Activated T-cell treated with anti-CD3 and anti-CD28 coated beads for 1 hour (primary cell): ENCODE measurements at regions not wholly inside any gene's neighbourhood (a gene's known extent, or its start where the extent isn't known, plus 50 kb on each side); places are given as distances from the start of the nearest gene placed in this dataset.

Experiments
- DNase-seq: peaks from one replicate; pipeline ENCODE4 v3.0.0-alpha.2; 2020; ENCODE audit warnings: low read depth

DNA sequence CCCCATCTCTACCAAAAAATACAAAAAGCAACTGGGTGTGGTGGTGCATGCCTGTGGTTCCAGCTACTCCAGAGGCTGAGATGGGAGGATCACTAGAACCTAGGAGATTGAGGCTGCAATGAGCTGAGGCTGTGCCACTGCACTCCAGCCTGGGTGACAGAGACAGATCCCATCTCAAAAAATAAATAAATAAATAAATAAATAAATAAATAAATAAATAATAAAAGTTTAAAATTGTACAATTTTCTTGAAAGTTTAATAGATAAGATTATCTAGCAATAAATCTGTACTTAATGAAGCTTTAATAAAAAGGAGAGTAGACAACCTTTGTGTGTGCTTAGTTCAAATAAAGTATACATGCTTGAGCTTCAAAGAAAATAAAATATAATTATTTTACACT is 310.0 kb upstream of the LRIG3 start:
- no peak for DNase-seq

DNA sequence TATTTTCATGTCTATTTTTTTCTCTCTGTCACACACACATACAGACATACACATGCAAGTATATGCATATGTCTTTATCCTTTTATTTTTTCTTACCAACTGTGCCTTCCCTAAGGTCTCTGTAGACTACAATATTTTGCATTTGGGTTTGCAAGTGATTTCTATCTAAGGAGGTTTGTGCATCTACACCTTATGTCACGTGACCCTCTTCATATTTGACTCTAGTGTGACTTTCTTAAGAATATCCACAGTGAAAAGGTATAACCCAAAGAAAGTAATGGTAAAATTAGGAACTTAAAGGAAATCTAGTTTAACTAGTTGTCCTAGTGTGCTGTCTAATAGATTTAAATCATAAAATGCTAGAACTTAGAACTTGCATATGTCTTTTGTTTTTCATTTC is 298.8 kb upstream of the LRIG3 start:
- DNase-seq = no peak

DNA sequence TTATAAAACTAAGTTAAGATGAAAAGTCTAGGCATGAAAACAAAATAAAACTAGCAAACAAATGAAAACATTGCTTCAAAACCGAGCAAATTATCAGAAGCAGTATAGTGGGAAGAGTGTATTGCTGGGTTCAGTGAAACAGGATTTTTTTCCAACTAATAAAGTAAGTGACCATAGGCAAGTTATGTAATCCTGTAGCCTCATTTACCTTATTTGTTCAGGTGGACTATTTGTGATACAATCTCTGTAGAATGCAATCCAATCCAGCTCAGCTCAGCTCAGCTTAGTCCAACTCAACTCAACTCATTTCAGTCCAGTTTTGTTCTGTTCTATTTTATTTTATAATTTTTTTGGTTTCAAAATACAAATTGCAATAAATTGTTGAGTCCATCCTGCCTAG is 276.7 kb upstream of the LRIG3 start:
- no peak for DNase-seq

DNA sequence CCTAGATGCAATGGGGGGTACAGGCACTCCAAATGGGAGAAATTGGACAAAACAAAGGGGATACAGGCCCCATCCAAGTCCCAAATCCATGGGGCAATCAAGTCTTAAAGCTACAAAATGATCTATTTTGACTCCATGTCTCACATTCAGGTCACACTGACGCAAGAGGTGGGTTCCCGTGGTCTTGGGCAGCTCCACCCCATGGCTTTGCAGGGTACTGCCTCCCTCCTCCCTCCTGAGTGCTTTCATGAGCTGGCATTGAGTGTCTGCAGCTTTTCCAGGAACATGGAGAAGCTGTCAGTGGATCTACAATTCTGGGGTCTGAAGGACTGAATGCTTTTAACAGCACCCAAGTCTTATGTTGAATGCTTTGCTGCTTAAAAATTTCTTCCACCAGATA is 274.5 kb upstream of the LRIG3 start:
- no peak for DNase-seq

DNA sequence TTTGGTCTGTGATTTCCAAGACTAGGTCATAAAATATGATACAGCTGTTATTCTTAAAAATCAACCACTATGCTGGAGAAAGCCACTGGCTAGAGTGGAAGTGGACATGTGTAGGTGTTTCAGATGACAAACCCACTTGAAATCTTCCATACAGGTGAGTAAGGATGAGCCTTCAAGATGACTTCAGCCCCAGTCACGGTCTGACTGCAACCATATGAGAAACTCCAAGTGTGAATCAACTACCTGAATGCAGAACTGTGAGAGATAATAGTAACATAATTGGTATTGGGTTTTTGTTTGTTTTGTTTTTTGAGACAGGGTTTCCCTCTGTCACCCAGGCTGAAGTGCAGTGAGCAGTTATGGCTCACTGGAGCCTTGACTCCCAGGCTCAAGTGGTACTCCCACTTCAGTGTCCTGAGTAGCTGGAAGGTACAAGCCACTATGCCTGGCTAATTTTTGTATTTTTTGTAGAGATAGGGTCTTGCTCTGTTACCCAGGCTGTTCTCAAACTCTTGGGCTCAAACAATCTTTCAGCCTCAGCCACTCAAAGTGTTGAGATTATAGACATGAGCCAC is 273.3 kb upstream of the LRIG3 start:
- DNase-seq = no peak

DNA sequence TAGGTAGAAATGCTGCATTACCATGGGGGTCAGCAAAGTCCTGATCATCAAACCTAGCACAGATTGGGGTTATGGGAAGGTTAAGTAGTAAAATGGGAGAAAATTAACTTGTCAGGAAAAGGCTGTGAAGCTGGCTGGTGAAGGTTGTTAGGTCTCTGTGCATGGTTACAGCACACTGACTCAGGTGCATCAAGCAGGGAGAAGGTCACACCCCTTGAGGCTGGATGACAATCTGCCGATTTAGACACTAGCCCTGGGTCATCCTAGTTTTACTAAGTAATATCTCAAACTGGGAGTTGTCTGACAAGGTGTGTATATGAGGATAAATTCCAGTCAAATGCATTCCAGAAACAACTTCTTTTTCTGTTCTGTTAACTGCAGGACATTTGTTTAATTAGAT is 271.1 kb upstream of the LRIG3 start:
- DNase-seq = no peak

DNA sequence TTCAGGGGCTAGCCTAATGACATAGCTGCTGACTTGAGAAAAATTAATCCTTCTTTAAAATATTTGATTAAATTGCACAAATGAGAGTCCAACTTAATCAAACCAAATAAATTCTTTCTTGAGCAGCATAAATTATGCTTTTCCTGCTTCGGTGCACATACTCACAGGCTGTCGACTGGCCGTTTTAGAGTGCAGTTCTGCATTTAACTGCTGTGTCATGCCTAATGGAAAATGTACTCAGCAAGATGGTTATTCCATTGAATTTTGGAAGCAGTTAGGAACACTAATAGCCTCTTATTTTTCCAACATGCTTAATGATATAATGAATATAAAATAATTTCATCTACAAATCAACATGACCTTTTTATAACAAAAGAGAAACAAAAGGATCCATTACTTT is 266.1 kb upstream of the LRIG3 start:
- DNase-seq = no peak

DNA sequence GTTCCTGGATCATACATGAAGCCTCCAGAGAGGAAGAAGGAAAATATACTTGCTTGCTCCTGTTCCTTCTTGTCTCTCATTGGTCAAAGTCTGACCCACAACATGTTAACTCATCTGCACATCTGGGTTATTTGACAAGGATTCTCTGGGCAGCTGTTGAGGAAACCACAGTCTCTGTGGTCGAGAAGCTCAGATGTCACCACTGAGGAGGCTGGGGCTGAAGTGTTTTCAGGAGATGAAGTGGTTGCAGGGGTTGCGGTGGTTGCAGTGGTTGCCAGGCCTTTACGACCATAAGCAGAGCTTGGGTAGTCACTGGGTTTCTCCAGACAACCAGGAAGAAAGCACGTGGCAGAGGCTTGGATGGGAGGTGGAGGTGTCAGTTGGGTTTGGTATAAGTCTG is 265.0 kb upstream of the LRIG3 start:
- DNase-seq = no peak

DNA sequence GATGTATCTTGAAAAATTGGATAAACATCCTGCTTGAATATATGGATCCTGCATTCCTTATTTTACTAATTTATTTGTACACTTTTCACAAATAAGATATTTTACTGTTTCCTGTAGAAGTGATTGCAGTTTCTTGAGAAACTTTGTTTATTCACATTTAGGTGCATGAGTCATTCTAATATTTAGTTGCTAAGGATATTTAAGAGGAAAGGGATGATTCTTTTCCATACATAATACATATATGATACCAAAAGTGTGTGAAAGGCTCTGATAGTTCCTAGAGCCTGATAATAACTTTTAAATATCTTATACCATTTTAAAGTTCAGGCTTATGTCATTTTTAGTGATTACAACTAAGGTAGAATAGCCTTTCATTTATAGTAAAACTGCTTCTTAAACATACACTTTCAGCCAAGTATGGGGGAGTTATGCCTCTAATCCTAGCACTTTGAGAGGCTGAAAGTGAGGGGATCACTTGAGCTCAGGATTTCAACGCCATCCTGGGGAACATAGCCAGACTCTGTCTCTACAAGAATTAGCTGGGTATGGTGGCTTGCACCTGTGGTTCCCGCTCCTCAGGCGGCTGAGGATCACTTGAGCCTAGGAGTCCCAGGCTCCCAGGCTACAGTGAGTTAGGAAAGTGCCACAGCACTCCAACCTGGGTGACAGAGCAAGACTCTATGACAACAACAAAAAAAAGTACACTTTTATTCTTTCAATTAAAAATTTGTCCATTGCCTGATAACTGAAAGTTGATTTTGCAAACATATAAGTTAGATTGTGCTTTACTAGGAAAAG is 262.6 kb upstream of the LRIG3 start:
- DNase-seq = no peak

DNA sequence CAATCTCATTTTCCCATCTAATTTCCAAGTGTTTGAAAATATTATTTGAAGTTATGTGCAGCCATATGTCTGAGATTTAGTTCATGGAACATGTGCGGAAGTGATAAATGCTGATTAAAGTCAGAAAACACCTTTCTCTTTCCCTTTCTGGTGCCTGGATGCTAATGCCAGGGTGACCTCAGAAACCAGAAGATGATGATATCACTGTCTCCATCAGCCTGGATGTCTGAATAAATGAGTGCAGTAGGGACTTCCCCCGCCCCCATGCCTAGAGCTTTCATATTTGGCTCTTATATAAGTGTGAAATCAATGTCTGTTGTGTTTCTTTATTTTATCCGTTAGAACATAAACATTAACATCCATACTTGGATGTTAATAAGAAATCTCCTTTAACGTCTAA is 261.9 kb upstream of the LRIG3 start:
- DNase-seq = no peak

DNA sequence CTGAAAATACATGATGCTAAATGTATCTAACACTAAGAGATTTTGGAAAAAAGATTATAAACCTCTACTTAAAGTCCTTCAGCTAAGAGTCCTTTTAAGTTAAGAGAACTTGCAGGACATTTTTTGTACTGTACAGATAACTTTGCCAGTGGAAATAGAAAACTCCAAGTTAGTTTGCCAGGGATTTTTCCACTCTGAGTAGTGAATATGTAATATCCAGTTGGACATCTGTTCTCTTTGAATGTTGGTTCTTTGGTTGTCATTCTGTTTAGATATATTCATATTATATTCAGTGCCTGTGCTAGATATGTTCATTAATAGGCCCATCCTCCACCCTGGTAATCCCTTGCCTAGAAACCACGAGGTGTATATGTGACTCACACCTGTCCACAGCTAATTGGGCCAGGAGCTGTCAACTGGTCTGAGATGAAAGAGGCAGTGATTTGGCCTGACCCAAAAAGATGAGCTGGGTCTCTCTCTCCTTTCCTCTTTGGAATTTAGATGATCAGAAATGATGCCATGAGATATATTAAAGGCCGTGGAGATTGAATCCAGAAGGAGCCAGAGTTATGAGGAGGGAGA is 261.0 kb upstream of the LRIG3 start:
- DNase-seq = no peak

DNA sequence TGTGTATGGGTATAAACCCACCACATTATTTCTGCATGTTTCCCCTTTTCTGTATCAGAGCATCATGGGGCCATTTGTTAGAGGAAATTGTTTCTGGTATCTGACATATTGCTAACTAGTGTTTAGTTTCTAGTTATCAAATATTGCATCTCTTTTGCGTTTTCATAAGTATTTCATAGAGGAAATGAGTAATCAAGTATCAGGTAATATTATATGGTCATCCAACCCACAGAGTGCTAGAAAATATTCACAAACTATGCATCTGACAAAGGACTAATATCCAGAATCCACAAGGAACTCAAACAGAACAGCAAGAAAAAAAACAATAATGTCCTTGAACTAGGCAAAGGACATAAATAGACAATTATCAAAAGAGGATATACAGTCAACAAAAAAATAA is 258.9 kb upstream of the LRIG3 start:
- DNase-seq = no peak

DNA sequence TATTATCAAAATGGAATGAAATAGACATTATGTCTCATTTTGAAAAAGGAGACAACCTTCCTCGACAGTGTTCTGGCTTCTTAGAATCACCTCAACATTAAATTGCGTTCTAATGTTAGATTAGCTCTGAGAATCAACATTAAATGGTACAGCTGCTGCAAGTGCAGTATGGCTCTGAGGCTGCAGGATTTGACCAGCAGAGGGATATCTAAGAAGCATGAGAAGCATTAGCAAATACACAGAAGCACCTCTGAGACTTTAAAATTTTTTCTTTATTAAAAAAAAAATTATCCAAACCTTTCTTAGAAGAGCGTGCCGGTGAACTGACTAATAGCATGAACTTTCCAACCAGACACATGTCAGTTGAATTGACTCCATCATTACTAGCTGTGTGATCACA is 253.4 kb upstream of the LRIG3 start:
- DNase-seq = no peak

DNA sequence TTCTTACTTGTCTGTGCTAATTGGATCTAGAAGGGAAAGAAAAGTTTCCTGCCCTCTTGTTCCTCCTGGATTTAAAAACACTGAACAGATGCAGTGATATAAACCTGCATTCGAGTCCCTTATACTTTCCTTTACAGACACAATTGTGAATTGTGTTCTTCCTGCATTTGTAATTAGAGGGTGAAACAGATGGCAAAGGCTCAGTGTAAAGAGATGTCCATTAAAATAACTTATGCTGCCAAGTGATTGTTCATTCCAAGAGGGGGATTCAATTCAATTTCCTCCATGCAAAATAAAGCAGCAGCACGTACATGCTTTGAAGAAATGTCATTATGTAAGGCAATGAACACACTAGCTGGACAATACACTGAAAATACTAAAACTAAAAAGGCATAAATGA is 248.3 kb upstream of the LRIG3 start:
- DNase-seq = no peak

DNA sequence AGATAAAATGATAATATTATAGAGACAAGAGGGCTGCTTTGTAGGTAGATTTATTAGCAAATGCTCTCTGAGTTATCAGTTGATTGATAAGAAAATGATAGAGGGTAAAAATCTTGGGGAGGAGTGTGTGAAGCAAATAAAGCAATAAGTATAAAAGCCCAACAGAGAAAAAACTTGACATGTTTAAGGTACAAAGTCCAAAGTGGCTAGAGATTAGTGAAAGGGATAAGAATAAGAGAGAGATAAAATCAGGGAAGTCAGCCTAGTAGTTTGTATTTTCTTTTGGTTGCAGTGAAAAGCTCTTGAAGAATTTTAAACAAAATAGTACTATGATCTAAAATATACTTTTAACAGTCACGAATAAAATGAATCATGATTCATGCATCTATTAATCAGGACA is 246.2 kb upstream of the LRIG3 start:
- no peak for DNase-seq

DNA sequence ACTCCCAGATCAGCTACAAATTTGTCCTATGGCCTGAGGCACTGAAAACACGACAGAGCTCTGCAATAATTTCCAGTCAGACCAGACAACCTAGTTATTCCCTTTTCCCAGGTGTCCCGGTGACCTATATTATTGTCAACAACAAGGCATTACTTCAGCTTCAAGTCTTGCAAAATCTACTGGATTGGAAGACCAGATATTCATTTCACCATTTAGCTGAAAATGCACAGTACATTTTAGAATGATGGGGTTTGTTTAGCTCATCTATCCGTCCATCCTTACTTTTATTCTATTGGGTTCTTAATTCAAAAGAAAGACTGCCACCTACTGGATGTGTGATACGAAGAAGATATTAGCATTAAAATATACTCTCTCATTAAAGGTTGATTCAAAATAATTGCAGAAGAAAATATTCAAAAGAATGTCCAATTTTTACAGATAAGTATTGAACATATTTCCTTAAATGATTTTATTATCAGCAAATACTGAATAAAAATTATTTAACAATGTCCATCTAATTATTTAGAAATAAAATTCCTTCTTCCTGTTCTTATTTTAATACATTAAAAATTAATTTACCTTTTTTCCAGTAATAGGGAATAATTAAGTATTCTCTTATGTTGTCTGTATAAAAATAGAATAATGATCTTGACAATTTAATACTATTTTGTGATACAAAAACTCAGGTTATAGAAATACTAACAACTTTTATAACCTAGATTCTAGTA is 244.9 kb upstream of the LRIG3 start:
- no peak for DNase-seq

DNA sequence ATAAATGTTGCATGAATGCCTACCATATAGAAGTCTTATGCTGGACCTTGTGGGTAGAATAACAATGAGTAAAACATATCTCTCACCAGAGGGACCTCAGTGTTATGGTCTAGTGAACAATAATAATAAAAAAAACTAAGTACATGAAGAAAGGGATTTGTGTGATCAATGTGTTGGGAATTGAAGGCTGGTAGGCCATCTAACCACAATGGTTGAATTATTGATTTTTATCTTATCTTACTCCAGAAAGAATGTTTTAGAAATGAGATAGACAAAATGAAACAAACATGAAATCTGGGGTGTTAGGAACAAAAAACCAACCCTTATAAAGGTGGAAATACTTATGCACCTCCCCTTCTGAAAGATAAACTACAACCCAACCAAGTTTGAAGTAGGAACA is 243.9 kb upstream of the LRIG3 start:
- DNase-seq = no peak

DNA sequence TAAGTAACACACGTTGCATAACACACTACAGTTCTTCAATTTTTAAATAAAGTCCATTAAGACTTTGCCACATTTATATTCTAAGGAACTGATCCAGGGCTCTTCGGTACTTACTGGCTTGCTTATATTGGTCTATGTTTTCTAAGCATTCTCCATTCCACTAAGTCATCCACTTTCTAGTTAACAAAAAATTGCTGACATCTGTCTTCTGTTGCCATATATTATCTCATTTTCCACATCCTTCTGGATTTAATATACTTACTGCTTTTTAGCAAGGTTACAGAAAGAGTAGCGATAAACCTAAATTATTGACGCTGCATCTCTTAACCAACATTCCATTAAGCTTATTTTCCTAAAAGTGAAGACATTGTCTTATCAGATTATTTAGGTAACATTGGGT is 238.4 kb upstream of the LRIG3 start:
- no peak for DNase-seq

DNA sequence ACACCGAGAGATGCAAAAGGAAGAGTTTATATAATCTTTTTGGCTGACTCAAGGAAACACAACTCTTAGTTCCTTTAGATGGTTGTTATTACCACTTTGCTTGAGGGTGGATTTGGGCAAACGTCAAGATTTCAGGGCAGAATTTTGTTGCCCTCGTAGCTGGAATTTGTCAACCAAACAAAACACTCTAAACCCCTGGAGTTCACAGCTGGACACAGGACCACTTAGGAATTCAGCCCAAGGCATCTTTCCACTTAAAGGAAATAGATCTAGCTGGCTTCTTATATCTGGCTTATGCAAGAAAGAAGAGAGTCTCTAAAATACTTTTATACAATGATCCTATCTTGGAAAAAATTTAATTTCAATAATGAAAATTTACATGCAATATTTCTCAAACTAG is 237.8 kb upstream of the LRIG3 start:
- DNase-seq = no peak

DNA sequence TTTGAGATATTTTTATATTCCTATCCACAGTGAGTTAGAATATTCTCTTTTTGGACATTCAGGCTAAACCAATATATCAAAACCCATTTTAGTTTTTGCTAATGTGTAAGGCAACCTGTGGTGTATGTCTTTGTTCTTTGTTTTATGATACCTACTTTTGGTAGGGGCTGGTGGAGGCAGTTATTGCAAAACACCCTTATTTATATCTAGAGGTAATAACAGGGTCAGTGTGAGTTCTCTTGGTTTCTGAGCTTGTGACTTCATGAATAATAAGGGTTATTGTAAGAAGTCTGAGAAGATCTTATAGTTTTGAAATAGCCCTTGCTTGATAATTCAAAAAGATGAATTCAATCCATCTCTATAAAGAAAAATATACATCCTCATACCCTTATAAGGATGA is 235.1 kb upstream of the LRIG3 start:
- DNase-seq = no peak

DNA sequence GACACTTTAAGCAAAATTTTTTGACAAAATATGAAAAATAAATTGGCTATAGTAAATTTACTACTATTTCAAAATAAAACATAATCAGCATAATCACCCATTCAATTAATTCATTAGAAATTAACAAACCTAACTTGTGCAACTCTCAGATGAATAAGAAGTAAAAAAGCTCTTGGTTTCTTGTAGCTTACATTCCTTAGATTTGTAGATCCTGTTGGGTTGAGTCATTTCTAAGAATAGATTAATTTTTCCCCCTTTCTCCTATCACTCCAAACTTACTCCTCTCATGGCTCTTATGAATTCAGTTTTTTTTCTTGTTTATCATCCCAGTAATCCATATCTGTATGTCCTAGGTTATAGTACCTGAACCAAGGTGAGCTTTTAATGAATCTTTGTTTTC is 230.9 kb upstream of the LRIG3 start:
- DNase-seq = no peak

DNA sequence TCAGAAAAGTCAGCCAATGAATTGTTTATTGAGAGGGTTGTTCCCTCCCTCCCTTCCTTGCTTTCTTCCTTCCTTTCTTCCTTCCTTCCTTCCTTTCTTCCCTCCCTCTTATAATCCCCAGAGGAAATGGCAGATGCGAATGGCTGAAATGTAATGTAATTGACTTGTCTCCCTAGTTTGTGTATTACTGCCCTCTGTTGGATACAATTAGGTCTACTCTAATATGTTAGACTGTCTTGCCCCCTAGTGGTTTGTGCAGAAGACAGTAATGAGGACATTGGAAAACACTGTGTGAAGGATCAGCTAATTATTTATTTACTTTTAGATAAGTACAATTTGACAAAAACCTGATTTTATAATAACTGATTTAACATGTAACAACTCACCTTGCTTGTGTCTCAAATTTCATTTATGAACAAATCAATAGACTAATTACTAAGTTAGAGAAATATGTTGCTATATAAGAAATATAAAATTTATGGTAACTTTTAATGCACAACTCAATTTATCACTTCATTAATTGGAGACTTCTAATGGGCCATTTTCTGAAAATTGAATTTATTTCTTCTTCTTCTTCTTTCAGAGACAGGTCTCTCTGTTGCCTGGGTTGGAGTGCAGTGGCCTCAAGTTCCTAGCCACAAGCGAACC is 229.8 kb upstream of the LRIG3 start:
- no peak for DNase-seq

DNA sequence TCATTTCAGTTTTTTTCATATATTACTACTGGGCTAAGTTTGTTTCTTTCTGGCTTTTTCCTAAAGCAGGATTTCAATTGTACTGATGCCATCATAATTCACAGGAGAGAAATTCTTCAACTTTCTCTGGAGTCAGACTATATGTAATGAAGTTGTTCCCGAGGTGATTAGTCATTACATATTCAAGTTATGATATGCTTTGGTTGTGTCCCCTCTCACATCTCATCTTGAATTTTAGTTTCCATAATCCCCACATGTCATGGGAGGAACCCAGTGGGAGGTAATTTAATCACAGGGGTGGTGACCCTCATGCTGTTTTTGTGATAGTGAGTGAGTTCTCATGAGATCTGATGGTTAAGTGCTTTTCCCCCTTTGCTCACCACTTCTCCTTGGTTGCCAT is 227.5 kb upstream of the LRIG3 start:
- DNase-seq = no peak
